Embryonic facial prominence (tissue), 1 donor: ENCODE measurements at regions not wholly inside any gene's neighbourhood (a gene's known extent, or its start where the extent isn't known, plus 50 kb on each side); places are given as distances from the start of the nearest gene placed in this dataset.

Experiments used
- DNase-seq: peaks from one replicate; pipeline ENCODE4 v3.0.0-alpha.2; 2016; ENCODE audit errors: extremely low spot score

- no peak for DNase-seq
These were observed 197.5 kb downstream of the ATG4C start for GRCh38 chr1:62981434-62981833.

- no peak for DNase-seq
These were observed 204.9 kb downstream of the ATG4C start for GRCh38 chr1:62988867-62989266.

- no peak for DNase-seq
These were observed 205.6 kb downstream of the ATG4C start for GRCh38 chr1:62989497-62989896.

GRCh38 chr1:62991152-62991551 is 207.2 kb downstream of the ATG4C start:
- DNase-seq, result no peak

GRCh38 chr1:62993844-62994243 is 209.9 kb downstream of the ATG4C start:
- DNase-seq, result no peak

- no peak for DNase-seq
These were observed 211.2 kb downstream of the ATG4C start for GRCh38 chr1:62995173-62995572.

GRCh38 chr1:62997884-62998283 is 214.0 kb downstream of the ATG4C start:
- no peak for DNase-seq

GRCh38 chr1:62998845-62999649 is 215.1 kb downstream of the ATG4C start:
- no peak for DNase-seq

- no peak for DNase-seq
These were observed 216.6 kb downstream of the ATG4C start for GRCh38 chr1:63000508-63000907.

- no peak for DNase-seq
These were observed 220.9 kb downstream of the ATG4C start for GRCh38 chr1:63004868-63005267.

- no peak for DNase-seq
These were observed 221.9 kb downstream of the ATG4C start for GRCh38 chr1:63005812-63006211.

GRCh38 chr1:63009421-63009820 is 225.5 kb downstream of the ATG4C start:
- DNase-seq, result no peak

GRCh38 chr1:63010913-63011660 is 227.2 kb downstream of the ATG4C start:
- no peak for DNase-seq

GRCh38 chr1:63012339-63012738 is 228.4 kb downstream of the ATG4C start:
- DNase-seq, result no peak

GRCh38 chr1:63014267-63014666 is 230.3 kb downstream of the ATG4C start:
- DNase-seq, result no peak

GRCh38 chr1:63022319-63022718 is 238.4 kb downstream of the ATG4C start:
- DNase-seq, result no peak

- DNase-seq, result no peak
These were observed 239.2 kb downstream of the ATG4C start for GRCh38 chr1:63023171-63023570.

- no peak for DNase-seq
These were observed 239.7 kb downstream of the ATG4C start for GRCh38 chr1:63023637-63024036.

- no peak for DNase-seq
These were observed 240.2 kb downstream of the ATG4C start for GRCh38 chr1:63024132-63024531.

GRCh38 chr1:63027176-63027575 is 243.2 kb downstream of the ATG4C start:
- no peak for DNase-seq

- no peak for DNase-seq
These were observed 248.2 kb downstream of the ATG4C start for GRCh38 chr1:63032171-63032570.

GRCh38 chr1:63033211-63033610 is 249.3 kb downstream of the ATG4C start:
- no peak for DNase-seq

- no peak for DNase-seq
These were observed 250.3 kb downstream of the ATG4C start for GRCh38 chr1:63034256-63034655.
